GM21737 (cell line): ENCODE measurements at regions not wholly inside any gene's neighbourhood (a gene's known extent, or its start where the extent isn't known, plus 50 kb on each side); places are given as distances from the start of the nearest gene placed in this dataset.
"Not testable (repeated sequence)": the region's sequence is repeated elsewhere in the genome, so short reads cannot be mapped to it uniquely, and the experiment has no call there.

Source experiments
- ATAC-seq: cut with Tn5 transposase; IDR thresholded peaks from one replicate; pipeline ENCODE4 v1.9.1; 2021; ENCODE audit warnings: mild to moderate bottlenecking, moderate library complexity; ENCODE audit not compliant: unreplicated experiment

DNA sequence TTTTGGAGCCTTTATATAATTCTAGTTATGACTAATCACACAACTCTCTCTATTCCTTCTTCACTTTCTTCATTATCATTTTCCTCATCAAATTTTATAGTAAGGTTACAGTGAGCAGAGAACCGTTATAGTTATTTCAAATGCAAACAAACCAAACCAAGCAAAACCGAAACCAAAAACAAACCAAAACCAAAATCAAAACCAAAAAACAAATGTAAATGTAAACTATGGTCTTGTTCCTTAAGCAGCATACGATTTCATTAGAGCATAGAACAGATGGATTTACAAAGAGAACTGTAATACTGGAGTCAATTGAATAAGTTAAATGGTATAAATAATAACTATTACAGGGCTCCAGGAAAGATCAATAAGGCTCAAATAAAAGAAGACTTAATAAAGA, 447.1 kb downstream of the LRRC70 start:
- no peak for ATAC-seq

- ATAC-seq, result no peak
These were observed 443.8 kb downstream of the LRRC70 start for GRCh38 chr5:63022403-63022802.

- no peak for ATAC-seq
These were observed 432.5 kb downstream of the LRRC70 start for GRCh38 chr5:63011158-63011557.

- ATAC-seq, result no peak
These were observed 429.6 kb downstream of the LRRC70 start for GRCh38 chr5:63008195-63008594.

- not testable (repeated sequence) for ATAC-seq
These were observed 416.2 kb downstream of the LRRC70 start for GRCh38 chr5:62994842-62995241.

GRCh38 chr5:62985749-62986148, 407.1 kb downstream of the LRRC70 start:
- ATAC-seq, result no peak

- no peak for ATAC-seq
These were observed 403.7 kb downstream of the LRRC70 start for GRCh38 chr5:62982348-62982747.

DNA sequence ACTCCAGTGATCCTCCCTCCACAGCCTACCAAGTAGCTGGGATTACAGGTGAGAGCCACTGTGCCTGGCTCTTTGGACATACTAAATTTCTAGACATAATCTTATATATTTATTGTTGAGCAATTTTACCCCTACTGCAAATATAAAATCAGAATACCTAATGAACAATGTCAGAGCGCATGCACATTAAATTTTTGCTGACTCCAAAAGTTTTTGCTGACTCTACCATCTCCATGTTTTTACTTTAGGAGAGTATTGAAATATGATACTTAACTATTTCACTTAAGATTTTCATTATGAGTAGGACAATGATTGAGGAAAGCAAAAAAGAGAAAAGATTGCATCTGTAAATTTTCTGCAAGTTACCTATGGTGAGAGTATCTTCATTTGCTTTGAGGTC, 402.3 kb downstream of the LRRC70 start:
- ATAC-seq, result no peak

GRCh38 chr5:62979472-62979871, 400.9 kb downstream of the LRRC70 start:
- no peak for ATAC-seq

DNA sequence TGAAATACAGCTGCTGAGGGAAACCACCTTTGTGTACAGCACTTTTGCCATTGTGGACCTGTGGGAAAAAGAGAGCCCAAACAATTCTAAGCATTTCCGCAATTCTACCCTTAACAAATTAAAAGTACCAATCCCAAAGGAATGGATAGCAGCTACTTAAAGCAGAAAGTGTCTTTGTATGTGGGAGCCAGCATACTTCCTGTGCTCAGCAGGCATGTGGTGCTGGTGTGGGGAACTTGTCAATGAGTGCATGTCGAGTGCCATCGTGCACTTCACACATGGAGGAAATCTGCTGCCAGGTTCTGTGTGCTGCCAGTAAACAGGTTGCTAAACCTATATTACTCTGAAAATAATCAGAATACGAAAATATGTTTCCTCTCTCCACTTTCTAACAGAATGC, 399.0 kb downstream of the LRRC70 start:
- ATAC-seq, result no peak

DNA sequence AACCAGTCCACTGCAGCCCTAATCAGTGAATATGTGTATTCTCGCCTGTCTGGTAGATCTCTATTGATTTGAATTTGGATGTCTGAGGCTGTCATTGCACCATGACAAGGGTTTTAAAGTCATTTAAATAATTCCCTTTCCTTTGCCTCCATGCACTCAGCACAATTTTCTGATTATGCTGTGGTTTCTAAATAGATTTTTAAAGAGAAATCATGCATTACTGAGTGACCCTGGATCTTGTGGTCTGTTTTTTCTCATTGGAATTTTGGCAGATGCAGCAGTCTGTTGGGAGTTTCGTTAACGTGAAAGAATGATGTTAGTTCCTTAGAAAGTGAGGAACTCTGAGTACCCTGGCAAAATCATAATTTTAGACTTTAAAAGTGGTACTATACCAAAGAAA, 396.0 kb downstream of the LRRC70 start:
- ATAC-seq, result no peak

- no peak for ATAC-seq
These were observed 390.9 kb downstream of the LRRC70 start for GRCh38 chr5:62969409-62970120.

- ATAC-seq, result no peak
These were observed 385.8 kb downstream of the LRRC70 start for GRCh38 chr5:62964428-62964827.

DNA sequence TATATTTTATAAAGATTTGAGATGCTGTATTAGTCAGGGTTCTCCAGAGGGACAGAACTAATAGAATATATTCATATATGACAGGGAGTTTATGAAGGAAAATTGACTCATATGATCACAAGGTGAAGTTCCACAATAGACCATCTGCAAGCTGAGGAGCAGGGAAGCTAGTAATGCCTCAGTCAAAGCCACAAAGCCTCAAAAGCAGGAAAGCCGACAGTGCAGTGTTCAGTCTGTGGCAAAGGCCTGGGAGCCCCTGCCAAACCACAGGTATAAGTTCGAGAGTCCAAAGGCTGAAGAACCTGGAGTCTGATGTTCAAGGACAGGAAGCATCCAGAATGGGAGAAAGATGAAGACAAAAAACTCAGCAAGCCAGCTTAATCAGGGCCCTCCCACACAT, 382.2 kb downstream of the LRRC70 start:
- ATAC-seq, result no peak

DNA sequence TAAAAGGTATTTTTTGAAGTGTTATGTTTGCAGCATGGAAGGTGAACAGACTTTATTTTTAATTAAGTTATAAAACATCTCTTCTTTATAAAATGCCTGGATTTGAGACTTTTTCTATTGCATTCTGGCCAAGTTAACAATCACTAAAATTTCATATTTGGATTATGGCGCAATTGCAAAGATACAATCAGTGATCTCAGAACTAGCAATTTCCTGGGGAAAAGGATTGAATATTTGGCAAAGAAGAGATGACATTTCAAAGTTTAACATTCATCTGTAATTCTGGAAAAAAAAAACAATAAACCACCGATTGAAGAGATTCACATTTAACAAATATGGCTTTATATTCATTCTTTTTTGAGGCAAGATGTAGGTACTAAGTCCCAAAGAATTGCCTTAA, 378.0 kb downstream of the LRRC70 start:
- ATAC-seq, result no peak

DNA sequence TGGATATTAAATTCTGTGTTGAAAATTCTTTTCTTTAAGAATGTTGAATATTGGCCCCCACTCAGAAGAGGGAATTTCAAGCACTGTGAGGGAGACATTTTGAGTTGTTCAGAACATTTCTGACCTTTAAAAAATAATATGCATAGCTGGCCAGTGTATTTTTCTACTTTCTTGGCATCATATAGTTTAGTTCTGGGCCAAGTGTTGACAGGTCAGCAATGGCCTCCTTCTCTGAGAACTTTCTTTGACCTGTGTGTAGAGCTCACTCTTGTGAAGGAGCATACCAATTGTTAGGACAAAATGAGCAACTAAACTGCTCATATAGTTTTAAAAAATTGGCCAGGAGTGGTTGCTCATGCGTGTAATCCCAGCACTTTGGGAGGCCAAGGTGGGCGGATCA, 376.0 kb downstream of the LRRC70 start:
- ATAC-seq, result no peak

- ATAC-seq, result no peak
These were observed 369.7 kb downstream of the LRRC70 start for GRCh38 chr5:62948301-62948700.

DNA sequence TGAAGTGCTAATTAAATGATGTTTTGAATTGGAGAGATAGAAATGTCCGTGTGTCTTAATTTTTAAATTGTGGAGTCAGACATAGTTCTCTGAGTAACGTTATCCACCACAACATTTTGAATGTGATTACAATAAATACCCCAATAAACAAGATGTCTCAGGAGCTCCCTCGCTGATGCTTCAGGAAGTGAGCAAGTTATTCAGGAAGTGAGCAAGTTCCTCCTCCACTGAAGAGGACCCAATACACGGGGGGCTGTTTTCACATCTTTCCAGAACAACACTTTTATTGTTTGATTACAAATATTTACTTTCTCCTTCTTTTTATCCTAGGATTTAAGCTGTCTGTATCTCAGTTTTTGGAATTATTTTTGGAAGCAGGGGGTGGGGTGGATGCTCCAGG, 363.8 kb downstream of the LRRC70 start:
- no peak for ATAC-seq

DNA sequence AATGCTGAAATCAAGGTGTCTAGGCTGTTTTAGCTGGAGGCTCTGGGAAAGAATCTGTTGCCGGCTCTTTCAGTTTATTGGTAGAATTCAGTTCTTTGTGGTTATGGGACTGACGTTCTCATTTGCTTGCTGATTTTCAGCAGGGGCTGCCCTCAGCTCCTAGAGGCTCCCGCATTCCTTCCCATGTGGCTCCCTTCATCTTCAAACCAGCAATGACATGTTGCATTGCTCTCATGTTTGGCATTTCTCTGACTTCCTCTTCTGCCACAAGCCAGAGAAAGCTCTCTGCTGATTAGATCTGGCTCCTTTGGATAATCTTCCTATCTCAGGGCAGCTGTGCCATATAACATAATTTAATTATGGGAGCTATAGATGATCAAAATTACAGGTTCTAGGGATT, 360.3 kb downstream of the LRRC70 start:
- no peak for ATAC-seq

DNA sequence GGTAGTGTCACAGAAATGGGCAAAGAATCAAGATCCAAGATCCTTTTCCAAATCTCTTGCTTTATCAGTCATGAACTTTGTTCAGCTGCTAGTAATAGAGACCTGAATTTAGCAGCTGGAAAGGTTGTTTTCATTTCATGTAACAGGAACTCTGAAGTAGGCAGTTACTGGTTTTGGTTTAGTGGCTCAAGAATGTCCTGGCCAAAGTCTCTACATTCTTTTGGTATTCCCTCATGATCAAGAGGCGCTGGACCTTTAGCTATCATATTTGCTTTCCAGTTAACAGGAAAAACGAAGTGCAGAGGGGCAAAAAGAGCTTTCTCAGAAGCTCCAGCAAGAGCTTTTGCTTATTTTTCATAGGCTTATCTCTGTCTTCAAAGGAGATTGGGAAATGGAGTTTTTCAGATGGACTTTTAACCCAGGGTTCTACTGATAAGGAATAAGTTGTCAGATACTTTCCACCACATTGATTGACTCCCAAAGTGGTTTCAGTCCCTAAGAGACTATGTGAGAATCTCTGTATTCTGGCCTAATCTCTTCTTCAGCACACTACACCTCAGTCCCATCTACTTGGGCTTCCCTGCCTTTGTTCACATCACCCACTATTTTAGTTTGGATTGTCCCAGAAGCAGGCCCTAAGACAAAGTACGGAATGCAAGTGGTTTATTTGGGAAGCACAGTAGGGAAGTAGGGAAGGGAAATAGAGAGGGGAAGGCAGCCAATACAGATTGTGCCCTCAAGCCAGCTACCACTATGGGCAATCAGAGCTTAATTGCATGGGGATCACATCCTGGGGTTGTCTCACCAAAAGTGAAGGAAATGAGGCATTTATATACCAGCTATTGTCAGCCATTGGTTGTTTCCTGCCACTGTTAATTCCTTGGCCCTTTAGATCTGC, 359.3 kb downstream of the LRRC70 start:
- ATAC-seq, result no peak

- ATAC-seq, result no peak
These were observed 357.0 kb downstream of the LRRC70 start for GRCh38 chr5:62935660-62936059.

DNA sequence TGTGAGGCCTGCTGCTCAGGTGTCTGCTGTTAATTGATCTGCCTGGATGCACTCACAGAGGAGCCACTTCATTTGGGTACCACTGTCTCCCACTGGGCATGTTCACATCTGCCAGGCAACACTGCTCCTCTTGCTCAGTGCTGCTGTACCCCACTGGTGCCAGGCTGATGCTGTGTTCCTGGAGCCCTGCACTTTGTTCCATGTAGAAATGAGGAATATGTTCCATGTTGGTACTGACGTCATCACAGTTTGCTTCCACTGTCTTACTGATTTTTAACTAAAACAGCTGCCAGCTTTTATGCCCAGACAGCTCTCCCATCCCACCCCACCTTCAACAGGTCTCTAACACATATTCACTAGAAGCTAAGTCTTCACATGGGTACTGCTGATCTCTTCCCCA, 355.7 kb downstream of the LRRC70 start:
- ATAC-seq, result no peak
